Stromal cell of bone marrow (primary cell): ENCODE measurements at regions not wholly inside any gene's neighbourhood (a gene's known extent, or its start where the extent isn't known, plus 50 kb on each side); places are given as distances from the start of the nearest gene placed in this dataset.

Source experiments
- DNase-seq: peaks from one replicate; pipeline ENCODE4 v3.0.0-alpha.2; 2012; ENCODE audit warnings: low read depth

DNA sequence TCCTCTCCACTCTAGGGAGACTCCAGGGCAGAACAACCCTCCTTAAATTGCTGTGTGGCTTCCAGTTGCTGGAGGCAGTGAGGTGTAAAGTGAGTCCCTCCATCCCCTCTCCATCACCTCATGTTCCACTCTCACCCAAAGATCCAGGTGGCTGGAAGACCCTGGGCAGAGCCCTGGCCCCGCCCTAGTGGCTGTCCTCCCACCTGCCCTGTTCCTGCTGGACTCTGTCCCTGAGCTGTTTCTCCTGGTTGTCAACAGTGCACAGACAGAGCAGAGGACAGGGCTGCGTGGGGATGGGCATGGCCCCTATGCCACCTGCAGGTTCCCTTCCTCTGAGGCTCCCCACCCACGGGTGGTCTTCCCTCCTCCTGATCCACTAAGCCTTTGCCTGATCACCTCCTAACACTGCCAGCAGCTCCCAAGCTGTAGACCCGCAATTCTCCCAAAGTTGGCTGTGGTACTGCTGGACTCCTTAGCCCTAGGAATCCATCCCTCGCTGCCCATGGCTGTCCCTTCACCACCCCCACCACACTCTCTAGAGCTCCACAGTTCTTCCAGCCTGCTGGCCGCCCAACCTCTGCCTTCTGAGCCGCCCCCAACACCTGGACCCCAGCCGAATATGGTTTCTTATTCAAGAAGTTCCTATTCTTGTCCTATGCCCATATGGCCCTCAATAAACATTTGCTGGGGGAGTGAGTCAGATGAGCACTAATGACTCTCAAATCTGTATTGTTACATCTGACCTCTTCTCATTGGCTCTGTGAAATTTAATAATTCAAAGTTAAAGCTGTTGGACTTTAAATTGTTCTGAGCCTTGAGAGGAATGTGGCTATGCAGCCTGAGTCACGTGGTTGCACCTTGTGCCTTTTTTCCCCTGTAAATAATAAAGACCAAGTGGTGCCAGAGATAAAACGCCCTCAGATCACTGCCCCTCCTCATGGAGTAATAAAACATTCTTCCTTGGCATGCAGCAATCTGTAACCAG is 260.0 kb upstream of the HS6ST1 start:
- DNase-seq, result no peak

- DNase-seq, result no peak
Measured at GRCh38 chr2:128579825-128580224, 261.2 kb upstream of the HS6ST1 start.

DNA sequence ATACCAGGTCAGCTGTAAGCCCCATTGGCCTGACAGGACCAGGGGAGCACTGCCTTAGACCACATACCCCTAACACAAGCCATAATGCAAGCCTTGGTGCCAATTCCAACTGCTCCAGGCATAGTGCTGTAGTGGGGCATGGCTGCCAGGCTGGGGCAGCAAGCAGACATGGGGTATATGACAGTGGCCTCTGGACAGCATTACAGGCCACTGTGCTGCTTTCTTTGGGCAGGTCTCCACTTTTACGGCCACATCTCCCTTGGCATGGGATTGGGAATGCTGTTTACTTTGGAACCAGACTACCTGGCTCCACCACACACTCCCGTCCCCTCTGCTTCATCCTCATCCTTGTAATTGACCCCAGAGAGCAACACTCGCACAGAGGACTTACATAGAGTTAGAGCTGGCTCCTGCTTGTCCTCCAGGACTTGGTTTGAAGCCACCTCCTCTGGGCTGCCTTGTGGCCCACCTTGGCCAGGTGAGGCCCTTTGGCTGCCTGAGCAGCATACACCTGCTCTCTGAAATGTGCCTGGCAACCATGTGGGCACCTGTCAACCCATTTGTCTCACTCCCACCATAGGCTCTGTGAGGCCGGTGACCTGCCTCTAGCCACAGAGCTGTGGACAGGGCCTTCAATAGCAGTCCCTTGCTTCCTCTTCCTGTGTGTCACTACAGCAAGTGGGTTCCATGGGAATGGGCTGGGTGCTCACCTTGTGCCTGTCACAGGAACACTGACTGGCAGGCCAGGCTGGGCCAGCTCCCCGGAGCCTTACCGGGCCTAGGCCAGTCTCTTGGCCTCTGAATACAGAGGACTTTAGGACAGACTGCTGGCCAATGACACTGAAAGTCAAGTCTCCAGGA is 262.6 kb upstream of the HS6ST1 start:
- DNase-seq, result no peak

DNA sequence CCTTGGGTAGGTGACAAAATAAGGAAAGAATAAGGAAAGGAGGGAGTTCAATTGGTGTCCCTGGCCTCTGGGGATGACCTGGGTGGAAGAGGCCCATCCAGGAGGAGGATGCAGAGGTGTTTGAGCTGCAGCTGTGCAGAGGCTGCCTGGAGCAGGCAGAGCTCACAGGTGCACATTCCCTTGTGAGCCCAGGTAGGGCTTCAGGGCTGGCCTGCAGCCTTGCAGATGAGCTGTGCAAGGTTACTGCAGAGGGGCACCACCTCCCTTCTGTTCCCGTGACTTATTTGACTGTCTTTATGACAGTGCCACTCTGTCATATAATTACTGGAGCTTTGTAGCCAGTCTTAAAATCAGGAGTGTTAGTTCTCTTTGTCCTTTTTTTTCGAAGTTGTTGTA is 263.2 kb upstream of the HS6ST1 start:
- no peak for DNase-seq

- peak; percentile 23 for DNase-seq
Measured at GRCh38 chr2:128584296-128584890, 265.7 kb upstream of the HS6ST1 start.

- DNase-seq, result peak; percentile 73
Measured at GRCh38 chr2:128585706-128586105, 267.0 kb upstream of the HS6ST1 start.

GRCh38 chr2:128589681-128590080 is 271.0 kb upstream of the HS6ST1 start:
- DNase-seq, result no peak

GRCh38 chr2:128590309-128591021 is 271.8 kb upstream of the HS6ST1 start:
- DNase-seq, result no peak

- no peak for DNase-seq
Measured at GRCh38 chr2:128591022-128591860, 272.6 kb upstream of the HS6ST1 start.

DNA sequence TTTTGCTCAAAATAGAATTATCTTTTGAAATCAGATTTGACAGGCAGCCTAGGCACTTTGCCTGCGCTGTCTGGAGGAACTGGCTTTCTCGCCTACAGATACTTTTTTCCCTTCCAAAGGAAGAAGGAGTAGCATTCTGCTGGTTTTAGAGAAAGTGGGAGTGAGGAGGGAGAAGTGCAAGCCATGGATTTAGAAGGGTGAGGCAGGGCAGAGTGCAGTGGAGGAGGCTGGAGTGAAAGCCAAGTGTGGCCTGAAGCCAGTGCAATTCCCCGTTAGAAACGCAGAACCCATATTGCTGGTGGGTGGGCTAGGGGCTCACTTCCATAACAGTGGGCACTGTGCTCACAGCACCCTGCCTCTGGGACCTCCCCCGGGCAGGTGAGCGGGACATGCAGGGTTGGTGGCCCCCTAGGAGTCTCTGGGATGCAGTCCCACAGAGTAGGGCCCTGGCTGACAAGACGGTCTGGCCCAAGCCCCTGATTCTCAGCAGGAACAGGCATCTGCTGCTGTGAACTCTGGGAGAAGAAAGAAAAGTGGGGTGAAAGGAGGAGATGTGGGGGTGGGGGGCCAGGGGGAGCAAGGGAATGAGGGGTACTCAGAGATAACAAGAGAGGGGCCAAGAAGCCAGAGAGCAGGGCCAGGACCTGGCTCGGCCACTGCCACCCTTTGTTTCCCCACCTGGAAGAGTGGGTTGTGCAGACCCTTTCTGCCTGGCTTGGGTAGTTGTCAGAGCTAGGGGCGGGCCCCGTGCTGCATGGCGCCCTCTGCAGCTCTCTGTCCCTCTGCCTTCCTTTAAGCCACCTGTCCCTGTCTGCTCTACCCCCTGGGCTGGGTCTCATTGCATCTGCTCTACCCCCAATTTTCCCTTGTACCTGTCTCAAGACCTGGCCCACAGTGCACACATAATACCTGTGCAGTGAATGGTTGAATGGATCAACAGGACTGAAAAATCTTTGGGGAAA is 273.5 kb upstream of the HS6ST1 start:
- no peak for DNase-seq

GRCh38 chr2:128593518-128593878 is 274.8 kb upstream of the HS6ST1 start:
- DNase-seq, result no peak

DNA sequence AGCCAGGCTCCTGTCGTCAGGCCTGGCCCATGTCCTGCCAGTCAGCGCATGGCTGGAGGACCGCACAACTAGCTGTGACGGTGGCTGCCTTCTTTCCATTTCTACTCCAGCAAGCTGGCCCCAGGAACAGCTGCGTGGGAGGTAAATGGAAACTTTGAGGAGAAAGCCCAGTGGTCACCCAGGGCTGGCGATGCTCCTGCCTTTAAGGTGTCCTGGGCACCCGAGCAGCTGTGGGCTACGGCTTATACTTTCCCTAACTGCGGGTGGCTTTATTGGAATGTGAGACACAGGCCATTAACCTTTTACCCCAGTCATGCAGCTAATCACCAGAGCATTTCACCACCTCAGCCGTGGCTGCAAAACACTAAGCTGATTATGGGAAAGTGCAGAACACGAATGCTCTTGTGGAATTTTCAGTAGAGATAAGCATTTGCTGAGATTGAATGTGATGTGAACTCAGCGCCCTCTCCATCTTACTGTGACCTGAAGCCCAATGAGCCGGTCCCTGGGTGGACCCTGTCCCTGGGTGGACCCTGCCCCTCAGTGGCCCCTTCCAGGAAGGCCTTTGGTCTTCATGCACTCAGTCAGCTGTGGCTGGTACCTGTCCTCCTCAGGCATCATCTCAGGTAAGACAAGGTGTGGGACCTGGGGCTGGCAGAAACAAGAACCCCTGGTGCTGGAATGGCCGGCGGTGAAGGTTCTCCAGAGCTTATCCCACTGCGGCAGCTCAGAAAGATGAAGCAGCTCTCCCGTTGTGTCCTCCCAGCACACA is 275.4 kb upstream of the HS6ST1 start:
- no peak for DNase-seq

DNA sequence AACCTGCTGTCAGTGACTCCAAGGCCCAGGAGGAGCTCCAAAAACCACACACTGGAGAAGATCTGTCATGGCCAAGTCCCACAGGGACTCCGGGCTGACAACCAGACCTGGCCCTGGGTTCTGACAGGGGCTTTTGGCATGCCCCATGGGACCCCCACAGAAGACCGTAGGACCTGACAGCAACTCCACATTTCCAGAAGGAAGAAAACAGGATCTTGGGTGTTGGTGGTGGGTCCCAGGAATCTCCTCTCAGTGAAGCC is 275.9 kb upstream of the HS6ST1 start:
- DNase-seq, result no peak

DNA sequence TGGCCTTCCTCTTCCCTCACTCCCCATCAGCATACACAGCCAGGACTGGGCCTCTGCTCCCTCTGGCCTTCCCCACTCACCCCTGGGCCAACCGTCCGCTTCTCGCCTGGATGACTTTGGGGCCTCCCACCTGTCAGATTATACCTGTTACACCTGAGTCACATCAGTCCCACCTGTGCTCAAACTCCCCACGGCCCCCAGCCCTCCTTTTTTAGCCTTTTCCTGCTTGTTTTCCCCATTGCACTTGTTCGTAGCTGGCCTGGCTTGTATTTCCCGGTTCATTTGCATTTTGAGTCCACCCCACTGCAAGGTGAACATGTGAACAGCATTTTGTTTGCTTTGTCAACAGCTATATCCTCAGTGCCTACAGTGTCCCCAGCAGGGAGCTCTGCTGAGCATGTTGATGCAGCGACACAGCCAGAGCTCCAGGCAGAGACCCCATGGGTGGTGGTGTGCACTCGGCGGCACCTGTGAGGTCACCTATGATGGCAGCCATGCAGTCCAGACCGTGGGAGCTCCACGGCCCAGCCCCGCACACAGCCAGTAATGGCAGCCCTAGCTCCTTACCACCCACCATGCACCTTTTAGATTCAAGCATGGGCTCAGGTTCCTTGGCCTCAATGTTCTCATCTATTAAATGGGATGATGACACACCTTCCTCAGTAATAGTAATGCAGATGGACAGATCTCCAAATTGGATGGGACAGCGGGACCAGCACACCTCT is 276.4 kb upstream of the HS6ST1 start:
- DNase-seq, result no peak

DNA sequence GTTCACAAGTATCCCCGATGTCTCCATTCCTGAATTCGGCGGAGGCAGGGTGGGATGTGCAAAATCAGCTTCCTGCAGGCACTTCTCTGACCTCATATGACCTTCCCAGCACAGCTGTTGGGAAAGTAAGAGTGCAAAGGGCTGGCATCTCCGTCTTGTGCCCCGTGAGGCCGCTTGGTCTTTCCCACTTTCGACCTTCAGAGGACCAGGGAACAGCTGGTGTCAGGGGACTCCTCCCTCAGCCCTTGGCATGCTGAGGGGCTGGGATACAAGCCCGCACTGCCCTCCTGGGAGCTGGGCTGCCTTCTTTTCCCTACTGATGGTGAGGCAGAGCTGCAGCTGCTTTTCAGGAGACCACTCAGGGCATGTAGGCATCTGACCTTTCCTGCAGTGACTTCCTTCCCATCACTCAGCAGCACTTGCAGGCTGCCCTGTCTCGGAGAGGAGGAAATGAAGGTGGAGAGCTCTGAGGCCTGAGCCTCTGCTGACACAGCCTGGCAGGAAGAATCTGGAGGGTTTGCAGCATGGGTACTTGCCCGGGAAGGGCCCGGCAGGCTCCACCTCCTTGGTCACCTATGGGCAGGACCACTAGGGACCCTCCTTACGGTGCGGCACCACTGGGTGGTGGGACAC is 277.2 kb upstream of the HS6ST1 start:
- DNase-seq, result no peak

DNA sequence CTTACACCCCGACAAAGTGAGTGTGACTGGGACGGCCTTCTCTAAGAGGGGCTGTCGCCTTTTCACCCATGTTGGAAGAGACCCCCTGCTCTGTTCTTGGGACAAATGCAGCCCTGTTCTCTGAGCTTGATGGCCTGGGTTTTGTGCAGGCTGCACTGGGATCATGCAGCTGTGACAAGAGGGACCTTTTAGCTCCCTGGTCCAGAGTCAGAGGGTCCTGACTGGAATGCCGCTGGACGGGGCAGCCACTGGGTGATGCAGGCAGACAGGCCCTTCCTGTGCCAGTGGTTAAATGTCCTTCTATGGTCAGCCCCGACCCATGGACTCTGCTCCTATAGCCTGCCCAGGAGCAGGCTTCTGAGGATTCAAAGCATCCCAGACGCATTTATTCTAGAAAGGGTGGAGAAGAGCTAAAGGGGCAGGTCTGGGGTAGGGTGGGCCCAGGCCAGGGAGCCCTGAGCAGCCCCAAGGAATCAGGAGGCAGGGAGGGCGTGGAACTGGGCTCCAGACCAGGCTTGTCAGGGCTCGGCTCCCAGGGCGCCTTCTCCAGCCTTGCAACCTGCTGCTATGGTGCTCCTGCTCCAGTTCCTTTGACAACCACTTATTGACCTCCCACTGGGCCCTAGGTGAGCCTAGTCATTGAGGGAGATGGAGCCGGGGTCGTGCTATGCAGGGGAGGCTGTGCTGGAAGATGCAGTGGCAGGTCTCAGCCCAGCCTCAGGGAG is 277.9 kb upstream of the HS6ST1 start:
- no peak for DNase-seq

- DNase-seq, result no peak
Measured at GRCh38 chr2:128597121-128597762, 278.6 kb upstream of the HS6ST1 start.
